G401.6 (cell line): ENCODE measurements at regions not wholly inside any gene's neighbourhood (a gene's known extent, or its start where the extent isn't known, plus 50 kb on each side); places are given as distances from the start of the nearest gene placed in this dataset.
"Not testable (repeated sequence)": the region's sequence is repeated elsewhere in the genome, so short reads cannot be mapped to it uniquely, and the experiment has no call there.

Experiments used
- FAIRE-seq: peaks from 2 replicates; lab custom pipeline; 2012; peaks lifted over from hg19 to GRCh38; lab: Jason Lieb, UNC

- no peak for FAIRE-seq
These were observed 127.7 kb downstream of the MTHFS start for GRCh38 chr15:79769069-79769481.

DNA sequence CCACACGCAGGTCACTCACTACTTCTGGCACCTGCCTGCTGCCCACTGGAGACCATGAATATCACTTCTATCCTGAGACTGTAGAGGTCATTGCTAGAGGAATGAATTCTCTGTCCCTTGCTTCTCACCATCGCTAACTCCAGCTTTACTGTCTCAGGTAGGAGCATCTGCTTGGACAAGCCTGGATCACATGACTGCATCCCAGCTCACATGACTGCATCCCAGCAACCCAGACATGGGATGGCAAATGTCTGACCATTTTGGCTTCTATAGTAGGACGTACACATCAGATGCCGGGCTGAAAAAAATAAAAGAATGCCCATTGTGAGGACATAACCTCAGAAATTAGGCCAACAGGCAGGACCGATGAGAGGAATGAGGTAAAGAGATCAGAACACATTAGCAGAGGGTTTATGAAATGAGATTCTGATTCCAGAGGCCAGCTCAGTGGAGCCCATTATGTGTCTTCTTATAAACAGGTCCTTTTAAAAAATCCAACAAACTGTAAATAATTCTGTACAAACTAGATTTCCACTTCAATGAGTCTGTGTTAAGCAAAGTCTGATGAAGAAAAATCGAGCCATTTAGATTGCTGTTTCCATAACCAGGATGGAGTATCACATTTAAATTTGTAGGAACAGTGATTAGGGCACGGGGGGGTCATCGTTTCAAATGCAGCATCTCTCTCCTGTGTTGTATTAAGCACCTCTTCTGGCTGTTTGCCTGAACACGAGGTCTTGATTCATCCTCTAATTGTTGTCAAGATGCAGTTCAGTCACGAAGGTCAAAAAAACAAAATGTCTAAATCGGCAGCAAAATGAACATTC lies 126.7 kb downstream of the MTHFS start:
- no peak for FAIRE-seq

DNA sequence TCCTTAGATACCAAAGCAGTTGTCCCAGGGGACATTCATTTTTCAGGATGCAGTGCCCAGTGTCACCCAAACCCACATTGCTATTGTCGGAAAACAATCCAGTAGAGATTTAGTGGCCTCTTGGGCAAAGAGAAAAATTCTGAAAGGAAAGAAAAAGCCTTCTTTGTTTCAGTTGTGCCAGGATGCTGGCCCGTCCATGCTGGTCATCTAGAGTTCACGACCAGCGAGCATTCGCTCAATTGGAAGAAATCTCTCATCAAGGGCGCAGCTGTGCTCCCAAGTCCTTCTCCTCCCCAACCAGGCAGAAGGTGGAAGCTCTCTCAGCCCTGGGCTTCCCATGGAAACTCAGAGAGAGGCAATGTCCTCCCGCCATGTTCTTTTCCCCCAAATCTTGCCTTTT lies 123.7 kb downstream of the MTHFS start:
- FAIRE-seq, result no peak

DNA sequence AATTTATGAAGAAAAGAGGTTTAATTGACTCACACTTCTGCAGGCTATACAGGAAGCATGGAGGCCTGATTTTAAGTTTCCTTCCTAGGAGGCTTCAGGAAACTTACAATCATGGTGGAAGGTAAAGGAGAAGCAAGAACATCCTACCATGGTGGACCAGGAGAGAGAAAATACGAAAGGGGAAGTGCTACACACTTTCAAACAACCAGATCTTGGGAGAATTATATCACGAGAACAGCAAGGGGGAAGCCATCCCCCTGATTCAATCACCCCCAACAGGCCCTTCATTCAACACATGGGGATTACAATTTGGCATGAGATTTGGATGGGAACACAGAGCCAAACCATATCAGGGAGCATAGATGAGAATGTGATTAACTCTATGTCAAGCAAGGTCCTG lies 121.0 kb downstream of the MTHFS start:
- no peak for FAIRE-seq

GRCh38 chr15:79777916-79778315 lies 118.9 kb downstream of the MTHFS start:
- FAIRE-seq, result no peak

DNA sequence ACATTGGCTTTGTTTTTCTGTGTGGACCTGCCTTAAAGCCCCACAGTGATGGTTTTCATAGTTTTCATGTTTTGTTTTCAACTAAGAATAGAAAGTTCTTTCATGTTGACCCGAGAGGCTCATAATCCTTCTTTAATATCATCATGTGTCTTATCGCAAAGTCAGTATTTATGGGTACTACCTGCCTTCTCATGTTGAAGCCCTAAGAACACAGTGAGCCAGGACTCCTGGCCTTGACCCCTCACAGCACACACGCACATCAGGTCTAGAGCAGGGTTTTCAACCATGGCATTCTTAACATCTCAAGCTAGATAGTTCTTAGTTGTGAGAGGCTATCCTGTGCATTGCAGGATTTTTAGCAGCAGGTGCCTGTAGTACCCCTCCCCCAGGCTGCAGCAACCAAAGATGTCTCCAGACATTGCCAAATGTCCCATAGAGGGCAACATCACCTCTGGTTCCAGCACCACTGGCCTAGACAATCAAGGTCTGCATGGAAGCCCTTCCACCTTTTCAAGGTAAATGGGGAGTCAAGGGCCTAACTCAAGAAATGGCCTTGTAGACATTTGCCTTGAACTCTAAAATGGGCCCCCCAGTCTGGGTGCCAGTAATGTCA lies 118.3 kb downstream of the MTHFS start:
- FAIRE-seq, result no peak

- FAIRE-seq, result no peak
These were observed 117.1 kb downstream of the MTHFS start for GRCh38 chr15:79779746-79780145.

GRCh38 chr15:79782307-79782706 lies 114.5 kb downstream of the MTHFS start:
- FAIRE-seq, result not testable (repeated sequence)
